Coronary artery (tissue), 2 donors: ENCODE measurements at regions not wholly inside any gene's neighbourhood (a gene's known extent, or its start where the extent isn't known, plus 50 kb on each side); places are given as distances from the start of the nearest gene placed in this dataset.
A peak's percentile ranks its signal among the peaks of the same experiment; 100 is the strongest.
"Not testable (repeated sequence)": the region's sequence is repeated elsewhere in the genome, so short reads cannot be mapped to it uniquely, and the experiment has no call there.

ENCODE experiments used
- DNase-seq: peaks from one replicate; pipeline ENCODE4 v3.0.0-alpha.2; 2017; ENCODE audit warnings: low spot score
- H3K27ac ChIP-seq, 2 donors: fragments of 200-600 bp; sonication (generic); one replicate each; pipeline ENCODE4 v1.5.1; 2016 to 2019
- H3K4me3 ChIP-seq: fragments of 200-600 bp; sonication (generic); 2 replicates; pipeline ENCODE4 v1.5.1; 2016; ENCODE audit warnings: mild to moderate bottlenecking, moderate library complexity
- CTCF ChIP-seq: fragments of 200-600 bp; sonication (generic); IDR thresholded peaks from one replicate; pipeline ENCODE4 v1.5.1; 2019; ENCODE audit warnings: antibody characterized with exemption

GRCh38 chr10:33009244-33010131, 51.5 kb upstream of the ITGB1 start:
- H3K4me3 ChIP-seq, result no peak overlapping the region
- no peak overlapping the region for H3K27ac ChIP-seq
- DNase-seq, result no peak
- no peak for TF ChIP-seq CTCF

- TF ChIP-seq CTCF, result peak; percentile 98
- Histone ChIP-seq H3K4me3 (no peak overlapping the region), H3K27ac (no peak overlapping the region)
- DNase-seq, result no peak
Observed at GRCh38 chr10:33008499-33009243, 50.6 kb upstream of the ITGB1 start.

GRCh38 chr10:33007731-33008381, 49.8 kb upstream of the ITGB1 start:
- not testable (repeated sequence) for H3K4me3 ChIP-seq, DNase-seq, H3K27ac ChIP-seq
